Stimulated activated CD8-positive, alpha-beta memory T cell treated with anti-CD3 and anti-CD28 coated beads, Interleukin-2, amount 100 ng/mL, for 48 hours (primary cell): ENCODE measurements at regions not wholly inside any gene's neighbourhood (a gene's known extent, or its start where the extent isn't known, plus 50 kb on each side); places are given as distances from the start of the nearest gene placed in this dataset.

Source experiments
- DNase-seq, 2 donors: peaks; one replicate each; pipeline ENCODE4 v3.0.0-alpha.2; 2020; ENCODE audit warnings: low read depth in 2 of 2

- DNase-seq: no peak
These were observed 482.5 kb downstream of the GLRX3 start for GRCh38 chr10:130618647-130619046.

GRCh38 chr10:130621231-130621775 lies 485.1 kb downstream of the GLRX3 start:
- DNase-seq: no peak

GRCh38 chr10:130623680-130624267 lies 487.6 kb downstream of the GLRX3 start:
- no peak for DNase-seq

GRCh38 chr10:130627346-130628045 lies 491.3 kb downstream of the GLRX3 start:
- no peak for DNase-seq

- no peak for DNase-seq
These were observed 493.9 kb downstream of the GLRX3 start for GRCh38 chr10:130630135-130630534.

GRCh38 chr10:130631142-130632096 lies 495.2 kb downstream of the GLRX3 start:
- no peak for DNase-seq

- no peak for DNase-seq
These were observed 498.6 kb downstream of the GLRX3 start for GRCh38 chr10:130634816-130635215.

- no peak for DNase-seq
These were observed 499.3 kb downstream of the GLRX3 start for GRCh38 chr10:130635528-130635927.

GRCh38 chr10:130636313-130636930 lies 500.2 kb downstream of the GLRX3 start:
- no peak for DNase-seq

GRCh38 chr10:130637089-130637676 lies 501.0 kb downstream of the GLRX3 start:
- DNase-seq: no peak

- no peak for DNase-seq
These were observed 502.8 kb downstream of the GLRX3 start for GRCh38 chr10:130638991-130639390.

GRCh38 chr10:130642926-130643325 lies 506.7 kb downstream of the GLRX3 start:
- no peak for DNase-seq

- DNase-seq: no peak
These were observed 511.1 kb downstream of the GLRX3 start for GRCh38 chr10:130647341-130647740.

GRCh38 chr10:130648807-130649206 lies 512.6 kb downstream of the GLRX3 start:
- no peak for DNase-seq

GRCh38 chr10:130652544-130652943 lies 516.4 kb downstream of the GLRX3 start:
- no peak for DNase-seq

GRCh38 chr10:130652964-130653578 lies 516.9 kb downstream of the GLRX3 start:
- DNase-seq: no peak

GRCh38 chr10:130654726-130655125 lies 518.5 kb downstream of the GLRX3 start:
- DNase-seq: no peak

GRCh38 chr10:130655313-130656186 lies 519.4 kb downstream of the GLRX3 start:
- no peak for DNase-seq

- DNase-seq: no peak
These were observed 520.0 kb downstream of the GLRX3 start for GRCh38 chr10:130656187-130656575.

- no peak for DNase-seq
These were observed 520.5 kb downstream of the GLRX3 start for GRCh38 chr10:130656582-130657133.
